Common myeloid progenitor, CD34-positive (primary cell): ENCODE measurements at regions not wholly inside any gene's neighbourhood (a gene's known extent, or its start where the extent isn't known, plus 50 kb on each side); places are given as distances from the start of the nearest gene placed in this dataset.

Experiments
- CTCF ChIA-PET: fragments of 350-600 bp; sonication (Branson Sonifier 250); formaldehyde crosslinking; loops from one replicate; lab custom pipeline; 2021; ENCODE audit warnings: antibody characterized with exemption; lab: Charles Lee
- POLR2A ChIA-PET: fragments of 350-600 bp; sonication (Branson Sonifier 250); formaldehyde crosslinking; loops from one replicate; lab custom pipeline; 2021; ENCODE audit warnings: antibody characterized with exemption; lab: Charles Lee
- DNase-seq, 3 donors: peaks; one replicate each; pipeline versions ENCODE4 v3.0.0 to v3.0.0-alpha.2; 2013
- H3K27ac ChIP-seq, 2 experiments: 1 replicate in 1 of 2; 2 replicates in 1 of 2; pipeline ENCODE4 v1.7.0; 2013; ENCODE audit warnings: inconsistent platforms in 2 of 2, low read length in 2 of 2, mild to moderate bottlenecking in 2 of 2, low read depth in 1 of 2, moderate library complexity in 1 of 2; ENCODE audit not compliant: severe bottlenecking in 2 of 2, insufficient read depth in 1 of 2, poor library complexity in 1 of 2
- H3K27me3 ChIP-seq, 5 experiments: replicated peaks in 2 of 5; 1 replicate in 3 of 5; 2 replicates in 2 of 5; pipeline versions ENCODE4 v1.6.1 to v1.7.0; 2013; ENCODE audit warnings: low read length in 4 of 5, mild to moderate bottlenecking in 2 of 5, moderate library complexity in 2 of 5, inconsistent platforms in 1 of 5; ENCODE audit not compliant: insufficient read depth in 5 of 5, control insufficient read depth in 4 of 5
- H3K36me3 ChIP-seq, 4 experiments: 1 replicate in 2 of 4; 2 replicates in 2 of 4; pipeline versions ENCODE4 v1.6.1 to v1.7.0; 2013; ENCODE audit warnings: low read length in 3 of 4, control low read depth in 1 of 4, mild to moderate bottlenecking in 1 of 4; ENCODE audit not compliant: control insufficient read depth in 4 of 4, insufficient read depth in 4 of 4
- H3K4me1 ChIP-seq, 4 experiments: 1 replicate in 3 of 4; 2 replicates in 1 of 4; pipeline versions ENCODE4 v1.6.1 to v1.7.1; 2013; ENCODE audit warnings: low read length in 3 of 4, mild to moderate bottlenecking in 3 of 4, control low read depth in 1 of 4, inconsistent platforms in 1 of 4, moderate library complexity in 1 of 4; ENCODE audit not compliant: control insufficient read depth in 4 of 4, insufficient read depth in 4 of 4; ENCODE audit errors: control extremely low read depth in 1 of 4
- H3K4me3 ChIP-seq, 7 experiments: 1 replicate in 4 of 7; 2 replicates in 3 of 7; pipeline versions ENCODE4 v1.5.1 to v1.7.0; 2013; ENCODE audit warnings: mild to moderate bottlenecking in 7 of 7, low read length in 6 of 7, moderate library complexity in 6 of 7, inconsistent platforms in 2 of 7, low read depth in 2 of 7, control low read depth in 1 of 7; ENCODE audit not compliant: insufficient read depth in 4 of 7, control insufficient read depth in 1 of 7; ENCODE audit errors: extremely low read depth in 1 of 7
- H3K9me3 ChIP-seq, 5 experiments: 1 replicate in 4 of 5; 2 replicates in 1 of 5; pipeline versions ENCODE4 v1.6.1 to v1.7.1; 2013; ENCODE audit warnings: low read length in 4 of 5, mild to moderate bottlenecking in 2 of 5, inconsistent platforms in 1 of 5, low read depth in 1 of 5, moderate library complexity in 1 of 5; ENCODE audit not compliant: control insufficient read depth in 4 of 5, insufficient read depth in 2 of 5; ENCODE audit errors: control extremely low read depth in 1 of 5
- WGBS: methylation state at CpG from one replicate; pipeline ENCODE4 v1.1.5; 2013; ENCODE audit not compliant: insufficient coverage; 5-methylcytosine and 5-hydroxymethylcytosine counted together

GRCh38 chr21:38955495-38955894 lies 149.8 kb downstream of the ETS2 start:
- Histone ChIP-seq H3K4me3 (no peak overlapping the region), H3K36me3 (no peaks in the 10 kb centered on the region), H3K4me1 (peaks cover 2 to 48% (median 29%) of the 10 kb centered on the region in 4 experiments), H3K27me3 (no peaks in the 10 kb centered on the region), H3K9me3 (no peaks in the 10 kb centered on the region), H3K27ac (no peak overlapping the region)
- 94% methylated on average over 7 of the region's 8 CpGs for WGBS
- no peak for DNase-seq
- CTCF ChIA-PET: interaction anchor here (1.1 to 1.7 kb wide), 3 partner anchors 10 to 13 kb away, joined by 3 to 5 read pairs (median 5); no protein-coding TSS in a partner anchor
- POLR2A ChIA-PET: no interaction called here

GRCh38 chr21:38954588-38955004 lies 148.9 kb downstream of the ETS2 start:
- Histone ChIP-seq H3K9me3 (no peaks in the 10 kb centered on the region), H3K27me3 (no peaks in the 10 kb centered on the region), H3K4me3 (no peak overlapping the region), H3K4me1 (peaks cover 2 to 42% (median 29%) of the 10 kb centered on the region in 4 experiments), H3K27ac (no peak overlapping the region), H3K36me3 (no peaks in the 10 kb centered on the region)
- no peak for DNase-seq
- POLR2A ChIA-PET: no interaction called here
- CTCF ChIA-PET: interaction anchor here (1.4 kb wide), 1 partner anchor 12 kb away, joined by 5 read pairs; no protein-coding TSS in a partner anchor
- 79% methylated on average over 3 of the region's 3 CpGs for WGBS

GRCh38 chr21:38953516-38953915 lies 147.8 kb downstream of the ETS2 start:
- DNase-seq: no peak
- ChIA-PET POLR2A (no interaction called here), CTCF (no interaction called here)
- no peaks in the 10 kb centered on the region for H3K36me3 ChIP-seq
- no peaks in the 10 kb centered on the region for H3K9me3 ChIP-seq
- 100% methylated on average over 2 of the region's 5 CpGs for WGBS
- H3K4me3 ChIP-seq: no peak overlapping the region
- H3K27ac ChIP-seq: no peak overlapping the region
- H3K27me3 ChIP-seq: no peaks in the 10 kb centered on the region
- H3K4me1 ChIP-seq: peaks cover 2 to 31% (median 24%) of the 10 kb centered on the region in 4 experiments

GRCh38 chr21:38952890-38953289 lies 147.2 kb downstream of the ETS2 start:
- no peaks in the 10 kb centered on the region for H3K36me3 ChIP-seq

DNA sequence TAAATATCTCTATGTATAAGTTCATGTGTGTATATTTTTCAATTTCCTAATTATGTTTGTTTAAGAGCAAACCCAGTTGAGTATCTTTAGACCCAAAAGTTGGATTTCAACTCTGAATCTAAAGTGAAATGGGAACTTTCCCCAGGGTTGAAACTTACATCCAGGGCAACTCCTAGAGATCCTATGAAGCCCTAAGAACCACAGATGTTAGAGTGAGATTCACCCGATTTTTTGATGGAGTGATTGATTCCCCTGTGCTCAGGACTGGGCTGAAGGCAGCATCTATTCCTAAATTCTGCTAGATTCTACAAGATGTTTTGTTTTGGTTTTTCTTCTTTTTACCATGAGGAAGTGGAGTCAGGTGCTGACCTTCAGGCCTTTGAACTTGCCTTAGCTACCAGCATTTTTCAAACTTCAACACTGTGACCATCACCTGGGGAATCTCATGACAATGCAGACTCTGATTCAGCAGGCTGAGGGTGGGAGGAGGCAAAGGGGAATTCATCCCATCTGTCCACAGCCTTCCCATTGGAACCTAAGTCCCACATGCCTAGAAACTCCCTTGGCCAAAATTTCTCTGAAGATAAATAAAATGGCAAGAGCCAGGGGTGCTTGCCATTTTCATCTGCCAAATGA lies 145.5 kb downstream of the ETS2 start:
- POLR2A ChIA-PET: no interaction called here
- Histone ChIP-seq H3K36me3 (no peaks in the 10 kb centered on the region), H3K4me1 (peaks cover 0 to 9% (median 4%) of the 10 kb centered on the region in 4 experiments), H3K4me3 (no peak overlapping the region), H3K27me3 (no peaks in the 10 kb centered on the region), H3K27ac (no peak overlapping the region), H3K9me3 (no peaks in the 10 kb centered on the region)
- CTCF ChIA-PET: interaction anchor here (0.6 to 1.1 kb wide), 2 partner anchors 13 to 16 kb away, joined by 3 to 4 read pairs; no protein-coding TSS in a partner anchor
- 100% methylated on average over 1 of the region's 1 CpG for WGBS
- DNase-seq: no peak

More at GRCh38 chr21:38952890-38953289, 147.2 kb downstream of the ETS2 start:
- Histone ChIP-seq H3K27me3 (no peaks in the 10 kb centered on the region), H3K4me3 (no peak overlapping the region), H3K4me1 (peaks cover 2 to 25% (median 18%) of the 10 kb centered on the region in 4 experiments), H3K27ac (no peak overlapping the region), H3K9me3 (no peaks in the 10 kb centered on the region)
- peak in 1 of 3 donors; percentile 28 for DNase-seq
- POLR2A ChIA-PET: no interaction called here
- WGBS: 100% methylated on average over 3 of the region's 3 CpGs
- CTCF ChIA-PET: no interaction called here

DNA sequence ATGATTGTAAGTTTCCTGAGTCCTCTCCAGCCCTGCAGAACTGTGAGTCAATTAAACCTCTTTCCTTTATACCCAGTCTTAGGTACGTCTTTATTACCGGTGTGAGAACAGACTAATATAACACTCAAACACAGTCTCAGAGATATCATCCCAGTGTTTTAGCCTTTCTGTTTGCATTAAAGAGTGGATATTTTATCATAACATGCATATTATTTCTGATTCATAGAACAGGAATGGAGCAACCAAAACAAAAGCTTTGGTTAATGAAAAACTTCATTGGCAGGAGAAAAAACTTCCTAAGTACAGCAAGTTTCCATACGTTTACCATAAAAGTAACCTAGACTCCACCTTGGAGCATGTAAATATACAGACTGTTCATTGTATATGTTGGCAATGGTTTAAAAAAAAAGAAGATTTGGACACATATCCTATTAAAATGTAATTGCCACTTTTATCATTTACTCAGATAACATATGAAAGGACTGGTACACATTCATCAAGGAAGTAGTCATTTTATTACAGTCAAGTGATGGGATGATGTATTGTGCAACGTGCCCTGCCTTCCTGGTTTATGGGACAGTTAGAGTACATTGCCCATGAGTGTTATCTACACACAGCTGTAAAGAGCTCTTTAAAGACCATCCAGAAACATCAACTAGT lies 144.8 kb downstream of the ETS2 start:
- Histone ChIP-seq H3K27me3 (no peaks in the 10 kb centered on the region), H3K9me3 (no peaks in the 10 kb centered on the region), H3K4me3 (no peak overlapping the region), H3K36me3 (no peaks in the 10 kb centered on the region), H3K4me1 (peaks cover 0 to 8% (median 4%) of the 10 kb centered on the region in 4 experiments), H3K27ac (no peak overlapping the region)
- no CpG with 5 or more reads among the region's 4 CpGs for WGBS
- ChIA-PET CTCF (interaction anchor here (0.6 kb wide), 1 partner anchor 16 kb away, joined by 3 read pairs; no protein-coding TSS in a partner anchor), POLR2A (no interaction called here)
- no peak for DNase-seq

GRCh38 chr21:38949070-38949380 lies 143.3 kb downstream of the ETS2 start:
- CTCF ChIA-PET: interaction anchor here (1.0 kb wide), 1 partner anchor 11 kb away, joined by 5 read pairs; no protein-coding TSS in a partner anchor
- peaks cover 0 to 3% (median 0%) of the 10 kb centered on the region in 4 experiments for H3K4me1 ChIP-seq
- no peaks in the 10 kb centered on the region for H3K27me3 ChIP-seq
- no peak overlapping the region for H3K4me3 ChIP-seq
- H3K27ac ChIP-seq: no peak overlapping the region
- POLR2A ChIA-PET: no interaction called here
- DNase-seq: no peak
- no peaks in the 10 kb centered on the region for H3K36me3 ChIP-seq
- no peaks in the 10 kb centered on the region for H3K9me3 ChIP-seq
- 100% methylated on average over 1 of the region's 1 CpG for WGBS
